G401 (cell line): ENCODE measurements at regions not wholly inside any gene's neighbourhood (a gene's known extent, or its start where the extent isn't known, plus 50 kb on each side); places are given as distances from the start of the nearest gene placed in this dataset.

Experiments used
- DNase-seq: peaks from one replicate; pipeline ENCODE4 v3.0.0-alpha.2; 2015; ENCODE audit warnings: low spot score
- in situ Hi-C: cut with HindIII; loops from 2 replicates; pipeline ENCODE4 v1.10.0; 2016; ENCODE audit warnings: low sequenced_read_pairs, mixed read lengths

DNA sequence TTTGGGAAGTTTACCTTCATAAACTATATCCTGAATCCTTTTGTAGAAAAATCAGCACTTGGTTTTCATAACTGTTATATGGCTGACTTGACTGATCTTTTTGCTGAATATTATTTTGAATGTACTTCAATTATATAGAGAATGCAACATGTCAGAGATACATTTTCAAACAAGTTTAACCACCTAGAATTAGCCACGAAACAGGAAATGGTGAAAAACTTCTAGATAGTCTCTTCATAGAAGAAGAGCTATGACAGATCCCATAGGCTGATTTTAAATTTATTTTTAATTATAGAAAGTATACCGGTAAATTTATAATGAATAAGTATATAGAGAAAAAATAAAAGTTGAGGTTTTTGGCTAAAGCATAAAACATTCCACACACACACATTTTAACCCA is 436.8 kb upstream of the DPPA4 start:
- in situ Hi-C loops: no loop called here

GRCh38 chr3:109784285-109784684 is 446.9 kb upstream of the DPPA4 start:
- in situ Hi-C loops: no loop called here
- DNase-seq: no peak

More for the DNA sequence above, 436.8 kb upstream of the DPPA4 start:
- DNase-seq: no peak

- in situ Hi-C loops: no loop called here
- no peak for DNase-seq
These were observed 447.7 kb upstream of the DPPA4 start for GRCh38 chr3:109784852-109785631.

- no peak for DNase-seq
- in situ Hi-C loops: no loop called here
These were observed 465.9 kb upstream of the DPPA4 start for GRCh38 chr3:109803274-109803673.

DNA sequence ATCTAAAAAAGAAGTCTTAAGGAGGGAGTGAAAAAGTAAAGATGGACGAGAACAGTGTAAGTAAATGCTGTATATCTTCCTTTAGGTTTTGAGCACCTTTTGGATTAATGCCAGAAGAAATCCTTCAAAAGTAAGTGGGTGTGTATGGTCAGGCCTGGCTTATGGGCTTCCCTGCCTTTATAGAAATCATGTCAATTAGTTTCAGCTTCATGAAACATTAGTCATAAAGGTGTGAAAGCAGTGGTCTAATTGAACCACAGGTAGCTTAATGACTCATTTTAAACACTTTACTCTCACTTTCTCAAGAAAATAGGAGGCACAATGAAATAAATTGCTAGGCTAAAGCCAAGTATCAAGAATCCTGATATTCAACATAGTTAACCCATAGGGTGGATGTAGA is 467.4 kb upstream of the DPPA4 start:
- in situ Hi-C loops: no loop called here
- no peak for DNase-seq

- in situ Hi-C loops: no loop called here
These were observed 469.6 kb upstream of the DPPA4 start for GRCh38 chr3:109806929-109807328.

DNA sequence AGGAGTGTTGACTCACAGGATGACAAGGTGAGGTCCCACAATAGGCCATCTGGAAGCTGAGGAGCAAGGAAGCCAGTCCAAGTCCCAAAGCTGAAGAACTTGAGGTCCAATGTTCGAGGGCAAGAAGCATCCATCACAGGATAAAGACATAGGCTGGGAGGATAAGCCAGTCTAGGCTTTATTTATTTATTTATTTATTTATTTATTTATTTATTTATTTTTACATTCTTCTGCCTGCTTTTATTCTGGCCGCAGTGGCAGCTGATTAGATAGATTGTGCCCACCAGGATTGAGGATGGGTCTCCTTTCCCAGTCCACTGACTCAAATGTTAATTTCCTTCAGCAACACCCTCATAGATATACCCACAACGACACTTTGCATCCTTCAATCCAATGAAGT is 472.2 kb upstream of the DPPA4 start:
- no peak for DNase-seq
- in situ Hi-C loops: no loop called here

More at GRCh38 chr3:109806929-109807328, 469.6 kb upstream of the DPPA4 start:
- DNase-seq: no peak

GRCh38 chr3:109818081-109818480 is 480.7 kb upstream of the DPPA4 start:
- DNase-seq: no peak
- in situ Hi-C loops: no loop called here

DNA sequence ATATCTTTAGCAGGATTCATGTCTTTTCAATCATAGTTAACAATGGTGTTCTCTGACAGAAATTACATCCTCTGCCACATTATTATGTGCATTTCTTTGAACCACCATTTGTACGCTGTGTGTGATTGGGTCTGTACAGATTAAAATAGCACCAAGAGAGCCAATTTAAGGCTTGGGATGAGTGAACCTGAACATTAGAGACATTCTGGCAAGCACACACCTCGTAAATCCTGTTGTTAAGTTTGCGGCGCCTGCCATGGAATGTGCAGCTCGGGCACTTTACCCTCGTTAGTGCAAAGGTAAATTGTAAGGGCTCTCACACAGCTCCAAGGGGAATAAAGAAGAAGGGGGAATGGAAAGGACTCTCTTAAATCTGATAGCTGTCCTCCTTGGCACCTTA is 482.4 kb upstream of the DPPA4 start:
- DNase-seq: no peak
- in situ Hi-C loops: no loop called here

GRCh38 chr3:109825971-109826810 is 488.8 kb upstream of the DPPA4 start:
- no peak for DNase-seq
- in situ Hi-C loops: no loop called here

DNA sequence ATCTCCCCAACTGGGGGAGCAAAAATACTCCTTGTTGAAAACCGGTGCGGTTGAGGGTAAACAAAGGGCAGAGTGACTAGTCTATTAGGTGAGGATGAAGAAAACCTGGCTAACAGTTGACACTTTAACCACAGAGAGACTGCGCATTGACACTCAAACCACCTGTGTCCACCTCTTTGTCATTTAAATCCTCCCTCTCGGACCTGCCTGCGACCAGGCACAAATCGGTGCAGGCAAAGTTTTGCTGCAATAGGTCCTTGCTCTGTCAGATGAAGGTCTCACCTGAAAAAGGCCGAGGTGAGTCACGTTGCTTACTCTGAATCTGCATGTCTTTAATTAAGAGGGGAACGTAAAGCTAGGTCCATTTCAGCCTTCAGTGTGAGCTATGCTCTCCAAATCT is 494.1 kb upstream of the DPPA4 start:
- no peak for DNase-seq
- in situ Hi-C loops: no loop called here

DNA sequence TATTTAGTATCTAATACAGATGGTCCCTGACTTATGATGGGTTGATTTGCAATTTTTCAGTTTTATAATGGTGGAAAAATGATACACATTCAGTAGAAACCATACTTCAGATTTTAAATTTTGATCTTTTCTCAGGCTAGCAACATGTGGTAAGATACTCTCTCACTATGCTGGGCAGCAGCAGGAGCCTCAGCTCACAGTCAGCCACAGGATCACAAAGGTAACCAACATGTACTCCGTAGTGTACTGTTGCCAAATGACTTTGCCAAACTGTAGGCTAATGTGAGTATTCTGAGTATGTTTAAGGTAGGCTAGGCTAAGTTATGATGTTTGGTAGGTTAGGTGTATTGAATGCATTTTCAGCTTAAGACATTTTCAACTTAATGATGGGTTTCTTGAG is 498.6 kb upstream of the DPPA4 start:
- in situ Hi-C loops: no loop called here
- DNase-seq: no peak

- DNase-seq: no peak
- in situ Hi-C loops: no loop called here
These were observed 514.5 kb upstream of the DPPA4 start for GRCh38 chr3:109851854-109852253.

GRCh38 chr3:109852283-109852682 is 514.9 kb upstream of the DPPA4 start:
- DNase-seq: no peak
- in situ Hi-C loops: no loop called here

- no peak for DNase-seq
- in situ Hi-C loops: no loop called here
These were observed 515.9 kb upstream of the DPPA4 start for GRCh38 chr3:109853077-109853731.

DNA sequence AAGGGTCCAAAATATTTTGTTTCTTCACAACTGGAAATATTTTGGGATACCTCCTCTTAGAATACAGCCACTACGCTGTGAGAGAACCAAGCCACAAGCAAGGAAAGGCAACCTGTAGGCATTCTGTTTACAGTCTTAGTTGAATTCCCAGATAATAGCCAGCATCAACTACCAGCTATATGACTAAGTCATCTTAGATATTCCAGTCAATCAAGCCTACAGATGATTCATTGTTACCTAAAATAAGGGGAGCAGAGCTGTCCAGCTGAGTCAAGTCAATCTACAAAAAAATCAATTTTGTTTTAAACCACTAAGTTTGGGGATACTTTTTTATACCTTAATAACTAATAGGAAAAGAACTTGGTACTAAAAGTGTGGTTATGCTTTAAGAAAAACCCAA is 526.4 kb upstream of the DPPA4 start:
- DNase-seq: no peak
- in situ Hi-C loops: no loop called here

GRCh38 chr3:109864452-109864851 is 527.1 kb upstream of the DPPA4 start:
- in situ Hi-C loops: no loop called here
- DNase-seq: no peak

DNA sequence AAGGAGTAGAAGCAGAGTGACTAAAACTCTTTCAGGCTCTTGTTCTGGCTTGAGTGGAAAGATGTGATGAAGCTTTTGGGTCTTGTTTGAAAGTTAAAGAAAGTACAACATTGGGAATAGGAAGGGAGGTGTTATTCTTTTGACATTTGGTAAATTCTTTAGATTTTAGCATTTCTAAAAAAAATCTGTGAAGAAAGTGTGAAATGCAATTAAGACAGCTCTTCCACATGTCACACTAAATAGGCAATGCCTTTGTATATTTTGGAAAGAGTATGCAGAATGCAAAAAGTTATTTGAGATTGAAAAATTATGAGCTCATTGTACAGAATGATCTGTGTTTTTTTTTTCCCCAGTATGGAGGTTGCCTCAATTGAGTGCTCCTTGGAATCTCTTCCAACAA is 532.2 kb upstream of the DPPA4 start:
- DNase-seq: no peak
- in situ Hi-C loops: no loop called here

GRCh38 chr3:109874896-109875708 is 537.8 kb upstream of the DPPA4 start:
- in situ Hi-C loops: no loop called here
- no peak for DNase-seq
